ENCODE measurements at regions not wholly inside any gene's neighbourhood (a gene's known extent, or its start where the extent isn't known, plus 50 kb on each side); places are given as distances from the start of the nearest gene placed in this dataset.

GRCh38 chr10:78620985-78621799 is 447.6 kb upstream of the ZMIZ1 start:
- DNase-seq (ENCODE audit: low read depth): peak; percentile 12

DNA sequence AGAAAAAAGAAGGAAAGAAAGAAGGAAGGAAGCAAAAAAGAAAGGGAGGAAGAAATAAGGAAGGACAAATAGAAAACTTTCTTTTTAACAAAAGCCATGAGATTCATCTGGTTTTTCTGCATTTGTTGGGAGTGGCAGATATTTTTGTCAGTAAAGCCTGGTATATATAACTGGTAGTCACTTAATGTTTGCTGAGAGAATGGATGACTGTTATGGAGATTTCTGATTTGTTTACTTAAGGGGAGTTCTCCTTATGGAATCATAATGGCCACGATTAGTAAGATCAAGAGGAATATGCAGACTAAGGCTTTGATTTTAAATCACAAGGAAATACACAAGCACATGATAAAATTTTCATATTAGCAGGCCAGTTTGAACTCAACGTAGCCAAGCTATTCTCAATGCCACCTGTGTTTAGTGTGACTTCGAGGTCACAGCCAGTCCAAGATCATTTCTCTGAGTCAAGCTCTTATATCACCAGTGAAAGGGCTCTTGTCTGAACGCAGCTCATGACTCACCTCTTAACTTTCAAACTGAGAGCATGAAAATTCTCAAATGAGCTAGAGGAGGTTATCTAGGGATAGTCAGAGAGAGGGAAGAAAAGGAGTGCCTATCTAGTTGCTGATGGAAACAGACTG is 445.1 kb upstream of the ZMIZ1 start:
- peak; percentile 84 for DNase-seq (ENCODE audit: low read depth)

DNA sequence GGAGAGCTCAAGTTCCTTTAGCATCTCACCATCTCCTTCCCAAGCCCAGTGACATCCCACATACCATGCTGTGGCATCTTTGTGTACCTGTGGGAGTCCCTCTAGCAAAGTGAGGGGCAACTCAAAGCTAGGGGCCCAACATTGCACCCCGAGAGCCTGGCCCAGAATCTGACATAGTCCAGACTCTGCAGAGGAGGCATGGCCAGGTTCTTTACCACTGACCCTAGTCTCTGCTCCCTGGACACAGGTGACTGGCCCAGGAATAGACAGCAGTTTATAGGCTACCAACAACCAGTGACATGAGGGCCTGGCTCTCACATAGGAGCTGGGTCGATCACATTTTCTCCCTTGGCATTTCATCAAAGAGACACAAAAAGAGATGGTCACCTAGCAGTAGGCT is 444.0 kb upstream of the ZMIZ1 start:
- no peak for DNase-seq (ENCODE audit: low read depth)

DNA sequence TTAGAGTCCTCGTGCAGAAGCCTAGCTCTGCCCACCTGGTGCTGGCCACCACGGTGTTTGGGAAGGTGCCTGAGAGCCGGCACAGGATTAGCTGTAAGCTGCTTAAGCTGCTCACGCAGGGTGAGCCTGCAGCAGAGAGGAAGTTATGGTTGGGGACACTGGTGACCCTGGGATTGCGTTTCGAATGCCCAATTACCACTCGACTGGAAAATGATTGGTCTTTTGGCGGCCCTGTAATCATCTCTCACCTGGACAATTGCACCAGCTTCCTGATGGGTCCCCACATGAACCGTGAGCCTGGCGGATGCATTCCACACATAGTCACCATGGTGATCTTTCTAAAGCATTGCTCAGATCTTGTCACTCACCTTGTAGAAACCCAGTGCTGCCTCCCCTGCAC is 442.3 kb upstream of the ZMIZ1 start:
- DNase-seq (ENCODE audit: low read depth): no peak

DNA sequence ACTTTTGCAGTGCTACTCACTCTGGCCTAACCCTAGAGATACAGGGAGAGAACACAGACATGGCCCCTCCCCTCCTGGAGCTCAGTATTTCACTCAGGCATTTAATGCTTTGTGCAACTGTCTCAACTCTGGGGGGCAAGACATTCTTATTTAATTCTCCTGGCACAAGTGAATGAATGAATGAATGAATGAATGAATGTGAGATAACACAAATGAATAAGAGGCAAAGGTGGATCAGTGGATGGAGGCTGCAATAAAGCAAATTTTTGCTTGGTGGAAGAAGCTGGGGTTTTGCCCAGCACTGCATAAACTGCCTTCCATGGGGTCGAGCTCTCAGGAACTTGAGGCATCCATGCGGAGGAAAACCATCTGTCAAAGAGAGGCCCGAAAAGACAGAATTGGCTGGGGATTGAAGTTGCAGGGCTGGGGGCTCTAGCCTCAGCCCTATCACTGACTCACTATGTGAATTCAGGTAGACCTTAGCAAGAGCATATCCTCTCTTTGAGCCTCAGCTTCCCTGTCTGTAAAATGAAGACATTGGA is 441.4 kb upstream of the ZMIZ1 start:
- DNase-seq (ENCODE audit: low read depth): no peak

- DNase-seq (ENCODE audit: low read depth): no peak
Observed at GRCh38 chr10:78628976-78629375, 439.8 kb upstream of the ZMIZ1 start.

- no peak for DNase-seq (ENCODE audit: low read depth)
Observed at GRCh38 chr10:78629773-78630172, 439.0 kb upstream of the ZMIZ1 start.

GRCh38 chr10:78630944-78631838 is 437.6 kb upstream of the ZMIZ1 start:
- DNase-seq (ENCODE audit: low read depth): no peak

DNA sequence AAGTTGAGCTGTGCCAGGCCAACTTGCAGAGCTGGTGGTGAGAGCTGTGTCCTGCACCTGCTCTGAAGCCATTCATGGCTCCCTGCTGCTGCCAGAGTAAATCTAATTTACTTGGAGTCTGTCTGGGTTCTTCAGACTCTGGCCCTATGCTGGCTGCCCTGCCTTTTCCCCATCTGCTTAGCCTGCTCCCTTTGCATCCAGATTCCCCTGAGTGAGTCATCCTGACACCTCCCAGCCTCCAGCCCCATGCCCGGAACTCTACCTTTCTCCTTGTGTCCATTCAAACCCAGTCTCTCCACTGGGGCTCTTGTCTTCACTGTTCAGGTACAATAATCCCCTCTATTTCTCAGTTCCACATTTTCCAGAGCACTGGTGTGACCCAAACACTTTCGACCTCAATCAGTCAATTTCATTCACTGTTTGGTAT is 434.4 kb upstream of the ZMIZ1 start:
- DNase-seq (ENCODE audit: low read depth): peak; percentile 74

DNA sequence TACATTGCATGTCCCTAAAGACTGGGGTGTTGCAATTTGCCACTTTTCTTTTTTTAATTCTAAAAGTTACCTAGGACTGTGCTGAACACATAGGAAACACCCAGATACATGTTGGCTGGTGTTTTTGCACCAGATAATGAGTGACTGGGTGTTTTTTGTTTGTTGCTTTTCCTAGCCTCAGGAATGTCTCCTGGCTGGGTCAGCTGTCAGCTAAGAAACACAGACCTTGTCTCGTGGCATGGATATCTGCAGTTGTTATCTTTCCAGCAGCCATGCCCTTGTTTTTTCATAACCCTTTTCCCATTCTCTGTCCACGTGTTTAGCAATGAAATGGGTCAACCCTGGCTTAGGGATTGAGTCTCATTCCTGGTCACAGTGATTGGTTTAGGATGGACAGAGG is 433.9 kb upstream of the ZMIZ1 start:
- peak; percentile 93 for DNase-seq (ENCODE audit: low read depth)

DNA sequence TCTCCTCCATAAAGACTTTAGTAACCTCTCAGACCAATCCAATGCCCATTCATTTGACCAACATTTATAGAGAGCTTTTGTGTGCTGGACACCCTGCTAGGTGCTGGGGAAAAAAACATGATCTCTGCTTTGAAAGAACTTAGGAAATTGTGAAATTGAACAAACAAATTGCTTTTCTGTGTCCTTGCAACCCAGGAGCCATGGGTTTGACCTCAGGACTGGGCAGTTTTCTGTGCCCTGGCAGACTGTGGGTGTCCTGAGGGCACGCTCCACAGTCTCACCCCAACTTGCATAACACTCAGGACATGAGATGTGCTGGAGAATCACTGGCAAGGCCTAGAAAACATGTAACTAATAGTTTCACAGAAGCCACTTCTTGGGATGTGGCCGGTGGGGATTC is 429.1 kb upstream of the ZMIZ1 start:
- no peak for DNase-seq (ENCODE audit: low read depth)

DNA sequence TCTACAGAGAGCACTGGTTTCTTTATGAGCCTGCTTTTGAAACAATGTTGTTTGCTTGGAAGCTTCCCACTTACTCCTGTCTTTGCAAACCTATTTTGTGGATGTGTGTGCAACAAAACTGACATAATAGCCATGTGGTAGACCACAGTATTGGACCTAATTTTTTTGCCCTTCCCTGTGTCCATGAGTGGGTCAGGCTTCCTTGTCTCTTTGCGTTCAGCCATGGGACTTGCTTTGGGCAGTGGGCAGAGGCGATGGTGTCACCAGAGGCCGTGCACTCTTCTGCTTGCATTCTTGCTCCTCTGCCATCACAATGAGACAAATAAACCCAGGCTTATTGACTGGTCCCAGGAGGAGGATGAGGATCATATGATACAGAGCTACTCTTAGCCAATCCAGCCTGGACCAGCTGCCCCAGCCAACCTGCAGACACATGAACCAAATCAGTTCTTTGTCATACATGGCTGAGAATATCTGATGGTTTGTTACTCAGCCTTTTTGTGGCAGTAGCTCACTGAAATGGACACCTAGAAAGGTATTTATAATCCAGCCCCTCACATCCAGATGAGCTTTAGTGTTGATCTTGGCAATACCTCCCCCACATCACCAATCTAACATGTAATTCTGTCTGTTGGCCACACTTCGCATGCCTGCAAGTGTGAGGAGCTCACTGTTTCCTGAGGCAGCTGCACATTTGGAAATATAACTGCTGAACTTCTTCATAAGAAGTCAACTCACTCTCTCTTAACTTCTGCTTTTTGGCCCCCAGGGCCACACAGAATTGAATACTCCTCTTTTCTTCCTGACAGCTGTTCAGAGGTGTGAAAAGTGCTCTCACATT is 427.8 kb upstream of the ZMIZ1 start:
- no peak for DNase-seq (ENCODE audit: low read depth)

- no peak for DNase-seq (ENCODE audit: low read depth)
Observed at GRCh38 chr10:78641693-78642092, 427.1 kb upstream of the ZMIZ1 start.

GRCh38 chr10:78642269-78642816 is 426.4 kb upstream of the ZMIZ1 start:
- DNase-seq (ENCODE audit: low read depth): no peak

GRCh38 chr10:78643513-78643912 is 425.3 kb upstream of the ZMIZ1 start:
- no peak for DNase-seq (ENCODE audit: low read depth)

- no peak for DNase-seq (ENCODE audit: low read depth)
Observed at GRCh38 chr10:78644550-78644949, 424.2 kb upstream of the ZMIZ1 start.

DNA sequence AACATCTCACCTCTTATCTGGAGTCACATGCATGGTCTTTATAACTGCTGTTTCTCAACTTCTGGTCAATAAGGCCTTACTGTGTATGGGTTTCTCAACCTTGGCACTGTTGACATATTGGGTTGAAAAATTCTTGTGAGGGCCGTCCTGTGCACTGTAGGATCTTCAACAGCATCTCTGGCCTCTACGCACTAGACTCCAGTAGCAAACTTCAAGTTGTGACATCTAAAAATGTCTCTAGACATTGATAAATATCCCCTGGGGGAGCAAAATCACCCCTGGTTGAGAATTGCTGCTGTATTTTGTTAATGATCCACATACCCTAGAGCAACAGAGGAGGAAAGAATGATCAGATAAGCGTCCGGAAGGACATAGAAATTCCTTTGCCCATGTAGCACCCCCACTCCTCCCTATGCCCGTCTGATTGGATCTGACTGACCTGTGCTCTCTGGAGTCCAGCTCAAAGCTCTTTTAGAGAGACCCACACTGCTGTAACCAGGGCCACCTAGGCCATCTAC is 423.5 kb upstream of the ZMIZ1 start:
- DNase-seq (ENCODE audit: low read depth): no peak

DNA sequence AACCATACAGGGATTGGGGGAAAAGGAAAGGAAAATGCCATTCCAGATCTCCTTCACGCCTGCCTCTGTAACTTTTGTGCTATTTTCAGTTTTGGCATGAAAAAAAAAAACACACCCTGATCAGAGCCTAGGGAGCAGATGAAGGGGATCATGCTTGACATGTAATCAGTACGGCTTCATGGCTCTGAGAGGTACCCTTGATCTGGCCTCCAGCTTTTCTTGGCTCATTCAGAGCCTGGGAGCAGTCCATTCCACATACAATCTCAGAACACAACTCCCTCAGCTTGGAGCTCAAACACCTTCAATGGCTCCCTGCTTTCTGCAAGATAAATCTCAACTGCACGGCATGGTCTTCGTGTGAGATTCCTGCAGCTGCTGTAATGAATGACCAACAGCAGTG is 422.8 kb upstream of the ZMIZ1 start:
- no peak for DNase-seq (ENCODE audit: low read depth)

- no peak for DNase-seq (ENCODE audit: low read depth)
Observed at GRCh38 chr10:78648256-78648860, 420.4 kb upstream of the ZMIZ1 start.

DNA sequence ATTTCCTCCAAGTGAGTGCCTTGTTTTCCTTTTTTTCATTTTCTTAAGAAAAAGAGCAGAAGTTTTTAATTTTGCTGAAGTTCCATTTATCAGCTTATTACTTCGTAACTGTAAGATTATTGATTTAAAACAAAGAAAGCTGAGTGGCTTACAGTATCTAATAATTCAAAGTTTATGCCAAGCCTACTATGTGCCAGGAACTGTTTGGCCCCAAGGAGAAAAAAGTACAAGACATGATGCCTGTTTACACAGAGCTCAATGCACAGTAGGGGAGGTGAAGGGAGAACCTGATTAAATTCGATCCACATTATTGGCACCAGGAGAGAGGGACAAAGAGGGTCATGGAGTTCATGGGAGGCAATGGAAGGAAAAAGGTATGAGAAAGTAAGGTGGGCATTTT is 419.3 kb upstream of the ZMIZ1 start:
- DNase-seq (ENCODE audit: low read depth): no peak

GRCh38 chr10:78650122-78650521 is 418.6 kb upstream of the ZMIZ1 start:
- no peak for DNase-seq (ENCODE audit: low read depth)
